Muscle layer of duodenum (tissue), 2 donors: ENCODE measurements at regions not wholly inside any gene's neighbourhood (a gene's known extent, or its start where the extent isn't known, plus 50 kb on each side); places are given as distances from the start of the nearest gene placed in this dataset.
"Not testable (repeated sequence)": the region's sequence is repeated elsewhere in the genome, so short reads cannot be mapped to it uniquely, and the experiment has no call there.

Experiments used
- H3K27ac ChIP-seq: one replicate; pipeline ENCODE4 v1.7.0; 2013; ENCODE audit warnings: mild to moderate bottlenecking, low read length
- H3K27me3 ChIP-seq: one replicate; pipeline ENCODE4 v1.7.0; 2013; ENCODE audit warnings: low read depth, mild to moderate bottlenecking, control low read depth, low read length
- H3K36me3 ChIP-seq, 2 donors: one replicate each; pipeline ENCODE4 v1.7.0; 2013; ENCODE audit warnings: low read length in 2 of 2, control low read depth in 1 of 2, mild to moderate bottlenecking in 1 of 2; ENCODE audit not compliant: insufficient read depth in 2 of 2, control insufficient read depth in 1 of 2
- H3K4me1 ChIP-seq, 2 donors: one replicate each; pipeline ENCODE4 v1.7.0; 2013; ENCODE audit warnings: low read length in 2 of 2, mild to moderate bottlenecking in 2 of 2, control low read depth in 1 of 2, moderate library complexity in 1 of 2; ENCODE audit not compliant: insufficient read depth in 2 of 2, control insufficient read depth in 1 of 2
- H3K4me3 ChIP-seq, 2 donors: one replicate each; pipeline ENCODE4 v1.7.0; 2013; ENCODE audit warnings: low read length in 2 of 2, low read depth in 1 of 2, mild to moderate bottlenecking in 1 of 2
- H3K9me3 ChIP-seq, 2 donors: one replicate each; pipeline ENCODE4 v1.7.0; 2013; ENCODE audit warnings: low read length in 2 of 2, control low read depth in 1 of 2, mild to moderate bottlenecking in 1 of 2; ENCODE audit not compliant: control insufficient read depth in 1 of 2
- donor health status: healthy.

GRCh38 chr12:93085383-93086287 is 156.5 kb upstream of the EEA1 start:
- Histone ChIP-seq H3K27me3 (no peaks in the 10 kb centered on the region), H3K4me1 (no peaks in the 10 kb centered on the region), H3K4me3 (no peak overlapping the region), H3K36me3 (no peaks in the 10 kb centered on the region), H3K27ac (no peak overlapping the region), H3K9me3 (no peaks in the 10 kb centered on the region)

GRCh38 chr12:93086288-93086727 is 157.2 kb upstream of the EEA1 start:
- Histone ChIP-seq H3K4me1 (no peaks in the 10 kb centered on the region), H3K27ac (no peak overlapping the region), H3K9me3 (no peaks in the 10 kb centered on the region), H3K27me3 (no peaks in the 10 kb centered on the region), H3K36me3 (no peaks in the 10 kb centered on the region), H3K4me3 (no peak overlapping the region)

GRCh38 chr12:93087840-93088610 is 158.9 kb upstream of the EEA1 start:
- Histone ChIP-seq H3K27ac (no peak overlapping the region), H3K9me3 (no peaks in the 10 kb centered on the region), H3K36me3 (no peaks in the 10 kb centered on the region), H3K4me1 (no peaks in the 10 kb centered on the region), H3K27me3 (no peaks in the 10 kb centered on the region), H3K4me3 (no peak overlapping the region)

GRCh38 chr12:93089805-93090569 is 160.9 kb upstream of the EEA1 start:
- Histone ChIP-seq H3K4me1 (no peaks in the 10 kb centered on the region), H3K27ac (no peak overlapping the region), H3K9me3 (no peaks in the 10 kb centered on the region), H3K27me3 (no peaks in the 10 kb centered on the region), H3K36me3 (no peaks in the 10 kb centered on the region), H3K4me3 (no peak overlapping the region)

- Histone ChIP-seq H3K27ac (no peak overlapping the region), H3K27me3 (no peaks in the 10 kb centered on the region), H3K4me3 (no peak overlapping the region), H3K36me3 (no peaks in the 10 kb centered on the region), H3K4me1 (no peaks in the 10 kb centered on the region), H3K9me3 (no peaks in the 10 kb centered on the region)
These were observed 161.7 kb upstream of the EEA1 start for GRCh38 chr12:93090731-93091172.

GRCh38 chr12:93091886-93092648 is 163.0 kb upstream of the EEA1 start:
- no peaks in the 10 kb centered on the region for H3K27me3 ChIP-seq
- H3K4me1 ChIP-seq, result no peaks in the 10 kb centered on the region
- no peak overlapping the region for H3K27ac ChIP-seq
- no peaks in the 10 kb centered on the region for H3K36me3 ChIP-seq
- no peaks in the 10 kb centered on the region for H3K9me3 ChIP-seq
- H3K4me3 ChIP-seq, result no peak overlapping the region

GRCh38 chr12:93092649-93092945 is 163.5 kb upstream of the EEA1 start:
- Histone ChIP-seq H3K4me3 (no peak overlapping the region), H3K9me3 (no peaks in the 10 kb centered on the region), H3K27ac (no peak overlapping the region), H3K36me3 (no peaks in the 10 kb centered on the region), H3K27me3 (no peaks in the 10 kb centered on the region), H3K4me1 (no peaks in the 10 kb centered on the region)

GRCh38 chr12:93093243-93093642 is 164.1 kb upstream of the EEA1 start:
- Histone ChIP-seq H3K9me3 (no peaks in the 10 kb centered on the region), H3K4me1 (no peaks in the 10 kb centered on the region), H3K4me3 (no peak overlapping the region), H3K27ac (no peak overlapping the region), H3K36me3 (no peaks in the 10 kb centered on the region), H3K27me3 (no peaks in the 10 kb centered on the region)

GRCh38 chr12:93094222-93094621 is 165.1 kb upstream of the EEA1 start:
- not testable (repeated sequence) for H3K9me3 ChIP-seq, H3K4me3 ChIP-seq, H3K27me3 ChIP-seq, H3K4me1 ChIP-seq, H3K36me3 ChIP-seq, H3K27ac ChIP-seq

- no peaks in the 10 kb centered on the region for H3K36me3 ChIP-seq
- H3K9me3 ChIP-seq, result no peaks in the 10 kb centered on the region
- peaks cover 0 to 2% of the 10 kb centered on the region in 2 donors for H3K4me1 ChIP-seq
- no peak overlapping the region for H3K4me3 ChIP-seq
- H3K27me3 ChIP-seq, result no peaks in the 10 kb centered on the region
- no peak overlapping the region for H3K27ac ChIP-seq
These were observed 166.1 kb upstream of the EEA1 start for GRCh38 chr12:93094988-93095737.
